ENCODE measurements at regions not wholly inside any gene's neighbourhood (a gene's known extent, or its start where the extent isn't known, plus 50 kb on each side); places are given as distances from the start of the nearest gene placed in this dataset.
A peak's percentile ranks its signal among the peaks of the same experiment; 100 is the strongest.
"Not testable (repeated sequence)": the region's sequence is repeated elsewhere in the genome, so short reads cannot be mapped to it uniquely, and the experiment has no call there.

DNA sequence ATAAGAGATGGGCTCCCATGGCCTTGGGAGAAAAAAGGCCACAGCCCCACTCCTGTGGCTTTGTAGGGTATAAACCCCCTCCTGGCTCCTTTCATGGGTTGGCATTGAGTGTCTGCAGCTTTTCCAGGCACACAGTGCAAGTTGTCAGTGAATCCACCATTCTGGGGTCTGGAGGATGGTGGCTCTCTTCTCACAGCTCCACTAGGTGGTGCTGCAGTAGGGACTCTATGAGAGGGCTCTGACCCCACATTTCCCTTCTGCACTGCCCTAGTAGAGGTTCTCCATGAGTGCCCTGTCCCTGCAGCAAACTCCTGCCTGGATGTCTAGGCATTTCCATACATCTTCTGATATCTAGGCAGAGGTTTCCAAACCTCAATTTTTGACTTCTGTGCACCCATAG, 136.5 kb upstream of the FRG2C start:
- H3K27ac ChIP-seq, H3K4me3 ChIP-seq: not testable (repeated sequence)

DNA sequence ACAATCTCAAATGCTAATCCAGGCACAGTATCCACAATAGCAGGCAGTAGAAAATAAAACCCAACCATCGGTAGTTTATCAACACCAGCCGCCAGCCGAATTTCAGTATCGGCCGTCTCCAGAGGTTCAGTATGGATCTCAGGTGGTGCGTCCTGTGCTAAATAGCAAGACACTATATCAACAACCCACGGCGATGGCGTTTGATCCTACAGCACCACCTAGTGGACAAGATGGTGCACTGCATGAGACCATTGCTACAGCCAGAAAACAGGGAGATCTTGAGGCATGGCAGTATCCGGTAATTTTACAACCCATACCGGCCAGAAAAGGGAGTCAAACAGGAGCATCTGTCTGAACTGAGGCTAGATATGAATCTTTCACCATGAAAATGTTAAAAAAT, 112.0 kb upstream of the FRG2C start:
- not testable (repeated sequence) for H3K27ac ChIP-seq, H3K4me3 ChIP-seq

DNA sequence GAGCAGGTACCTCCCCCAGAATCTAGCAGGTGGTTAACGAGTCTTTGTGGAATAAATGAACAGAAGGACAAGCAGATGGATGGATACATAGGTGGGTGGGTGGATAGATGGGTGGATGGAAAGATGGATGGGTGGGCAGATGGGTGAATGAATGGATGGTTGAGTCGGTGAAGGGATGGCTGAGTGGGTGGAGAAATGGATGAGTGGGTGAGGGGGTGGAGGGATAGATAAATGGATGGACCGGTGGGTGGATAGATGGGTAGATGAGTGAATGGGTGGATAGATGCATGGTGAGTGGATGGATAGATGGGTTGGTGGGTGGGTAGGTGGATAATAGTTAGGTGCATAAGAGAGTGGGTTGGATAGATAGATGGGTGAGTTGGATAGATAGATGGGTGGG, 99.7 kb upstream of the FRG2C start:
- not testable (repeated sequence) for H3K27ac ChIP-seq, H3K4me3 ChIP-seq

DNA sequence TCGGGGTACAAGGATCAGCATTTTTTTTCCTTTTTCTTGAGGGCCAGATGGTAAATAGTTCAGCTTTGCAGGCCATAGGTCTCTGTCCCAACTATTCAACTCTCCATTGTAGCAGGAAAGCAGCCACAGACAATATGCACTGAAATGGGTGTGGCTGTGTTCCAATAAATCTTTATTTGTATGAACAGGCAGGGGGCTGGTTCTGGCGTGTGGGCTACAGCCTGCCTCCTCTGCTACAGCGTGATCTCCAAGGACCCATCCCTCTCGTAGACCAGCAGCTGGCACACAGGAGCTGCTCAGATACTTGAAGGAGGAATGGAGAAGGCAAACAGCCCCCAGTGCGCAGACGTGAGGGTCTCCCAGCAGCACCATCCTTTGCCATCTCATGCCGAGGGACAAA, 91.8 kb upstream of the FRG2C start:
- H3K27ac ChIP-seq: not testable (repeated sequence)

GRCh38 chr3:75579091-75579490, 85.0 kb upstream of the FRG2C start:
- H3K27ac ChIP-seq, H3K4me3 ChIP-seq: not testable (repeated sequence)

More for the DNA sequence above, 91.8 kb upstream of the FRG2C start:
- not testable (repeated sequence) for H3K4me3 ChIP-seq

GRCh38 chr3:75579536-75579935, 84.6 kb upstream of the FRG2C start:
- Histone ChIP-seq H3K27ac (peak overlapping the region in 1 of 21 experiments; percentile 71), H3K4me3 (peak overlapping the region in 6 of 7 experiments; percentile 11 to 43 (median 28))

- peak overlapping the region in 1 of 21 experiments; percentile 71 for H3K27ac ChIP-seq
- H3K4me3 ChIP-seq: peak overlapping the region in 6 of 7 experiments; percentile 11 to 43 (median 28)
Observed at GRCh38 chr3:75579981-75580782, 83.9 kb upstream of the FRG2C start.

GRCh38 chr3:75582536-75582935, 81.6 kb upstream of the FRG2C start:
- H3K4me3 ChIP-seq, H3K27ac ChIP-seq: not testable (repeated sequence)

GRCh38 chr3:75583116-75583515, 81.0 kb upstream of the FRG2C start:
- not testable (repeated sequence) for H3K27ac ChIP-seq, H3K4me3 ChIP-seq

DNA sequence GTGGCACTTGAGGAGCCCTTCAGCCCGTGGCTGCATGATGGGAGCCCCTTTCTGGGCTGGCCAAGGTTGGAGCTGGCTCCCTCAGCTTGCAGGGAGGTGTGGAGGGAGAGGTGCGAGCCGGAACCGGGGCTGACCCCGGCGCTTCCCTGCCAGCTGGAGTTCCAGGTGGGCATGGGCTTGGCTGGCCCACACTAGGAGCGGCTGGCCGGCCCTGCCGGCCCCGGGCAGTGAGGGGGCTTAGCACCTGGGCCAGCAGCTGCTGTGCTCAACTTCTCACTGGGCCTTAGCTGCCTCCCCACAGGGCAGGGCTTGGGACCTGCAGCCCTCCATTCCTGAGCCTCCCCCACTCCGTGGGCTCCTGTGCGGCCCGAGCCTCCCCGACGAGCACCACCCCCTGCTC, 76.4 kb upstream of the FRG2C start:
- H3K4me3 ChIP-seq: not testable (repeated sequence)

GRCh38 chr3:75590382-75590781, 73.7 kb upstream of the FRG2C start:
- not testable (repeated sequence) for H3K27ac ChIP-seq, H3K4me3 ChIP-seq

More for the DNA sequence above, 76.4 kb upstream of the FRG2C start:
- H3K27ac ChIP-seq: not testable (repeated sequence)

DNA sequence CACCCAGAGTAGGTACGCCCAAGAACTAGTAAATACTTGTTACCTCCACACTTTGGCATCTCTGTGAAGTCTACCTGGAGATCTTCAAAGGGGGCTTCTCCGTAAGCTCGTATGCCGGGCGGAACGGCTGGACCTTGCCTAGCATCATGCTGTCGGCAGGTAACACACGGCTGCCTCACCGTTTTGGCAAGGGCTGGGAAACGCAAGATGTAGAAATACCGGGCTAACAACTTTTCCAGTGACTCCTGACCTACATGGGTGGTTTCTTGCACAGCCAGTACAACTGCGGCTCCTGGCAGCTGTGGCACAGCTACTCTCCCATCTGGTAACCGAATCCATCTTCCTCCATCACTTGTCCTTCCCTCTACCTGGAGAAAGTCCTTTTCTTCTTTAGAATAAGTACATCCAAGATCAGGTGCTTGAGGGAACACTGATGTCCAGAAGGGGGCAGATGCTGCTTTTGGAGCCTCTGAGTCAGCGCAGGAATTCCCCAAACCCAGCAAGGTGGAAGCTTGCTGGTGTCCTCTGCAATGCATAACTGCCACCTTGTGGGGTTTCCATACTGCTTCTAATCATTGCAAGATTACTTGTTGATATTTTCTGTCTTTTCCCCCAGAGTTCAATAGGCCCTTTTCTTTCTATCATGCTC, 59.7 kb upstream of the FRG2C start:
- not testable (repeated sequence) for H3K4me3 ChIP-seq, H3K27ac ChIP-seq

DNA sequence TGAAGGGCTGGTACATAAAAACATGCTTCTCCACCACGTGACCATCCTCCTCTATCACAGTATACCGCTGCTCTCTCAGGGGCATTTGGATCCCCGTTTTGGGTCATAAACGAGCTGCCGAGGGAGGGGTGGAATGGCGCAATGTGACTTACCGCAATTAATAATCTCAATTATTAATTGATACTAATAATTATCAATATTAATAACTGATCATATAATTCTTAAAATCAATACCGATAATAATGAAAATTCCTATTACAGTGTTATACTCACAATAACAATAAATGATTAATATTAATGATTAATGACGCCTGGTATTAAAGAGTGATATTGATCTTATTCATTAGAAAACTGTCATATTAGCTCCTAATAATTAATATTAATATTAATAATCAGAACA, 56.1 kb upstream of the FRG2C start:
- not testable (repeated sequence) for H3K4me3 ChIP-seq, H3K27ac ChIP-seq

GRCh38 chr3:75609598-75609997, 54.5 kb upstream of the FRG2C start:
- H3K4me3 ChIP-seq, H3K27ac ChIP-seq: not testable (repeated sequence)

- H3K27ac ChIP-seq: no peak overlapping the region
- H3K4me3 ChIP-seq: no peak overlapping the region
Observed at GRCh38 chr3:75610773-75611172, 53.4 kb upstream of the FRG2C start.

- not testable (repeated sequence) for H3K4me3 ChIP-seq, H3K27ac ChIP-seq
Observed at GRCh38 chr3:75611724-75612460, 52.2 kb upstream of the FRG2C start.
